Esophagus squamous epithelium (tissue), 4 donors: ENCODE measurements at regions not wholly inside any gene's neighbourhood (a gene's known extent, or its start where the extent isn't known, plus 50 kb on each side); places are given as distances from the start of the nearest gene placed in this dataset.

ENCODE experiments used
- CTCF ChIP-seq, 6 experiments: fragments of 450-650 bp in 4 of 6; fragments of 200-600 bp in 2 of 6; sonication (generic) in 2 of 6; IDR thresholded peaks; one replicate each; pipeline ENCODE4 v1.5.1; 2016 to 2019; ENCODE audit warnings: antibody characterized with exemption in 6 of 6, mild to moderate bottlenecking in 4 of 6, moderate library complexity in 4 of 6
- POLR2A ChIP-seq, 4 donors: fragments of 450-650 bp; IDR thresholded peaks; one replicate each; pipeline ENCODE4 v1.6.1; 2017; ENCODE audit warnings: antibody characterized with exemption in 4 of 4, mild to moderate bottlenecking in 4 of 4, moderate library complexity in 3 of 4

GRCh38 chr10:107901076-107901475 lies 736.6 kb upstream of the SORCS1 start:
- TF ChIP-seq CTCF (IDR thresholded peaks at IDR 0.05) (no peak), POLR2A (IDR thresholded peaks at IDR 0.05) (no peak)
